ENCODE measurements at regions not wholly inside any gene's neighbourhood (a gene's known extent, or its start where the extent isn't known, plus 50 kb on each side); places are given as distances from the start of the nearest gene placed in this dataset.

GRCh38 chr14:31964490-31964889 is 112.6 kb upstream of the ARHGAP5 start:
- Histone ChIP-seq H3K79me1 (ENCODE audit: low read length) (peaks cover 2% of the 10 kb centered on the region), H3K9ac (ENCODE audit: low read length) (no peak overlapping the region), H3K14ac (ENCODE audit: low read length) (no peak overlapping the region), H3K27me3 (ENCODE audit: insufficient read depth, low read length) (no peaks in the 10 kb centered on the region), H3K79me2 (ENCODE audit: control insufficient read depth, insufficient read depth, low read length, poor library complexity) (no peaks in the 10 kb centered on the region), H4K91ac (ENCODE audit: low read depth, low read length) (no peak overlapping the region), H3K36me3 (ENCODE audit: control insufficient read depth in 1 of 2, insufficient read depth in 2 of 2, low read length in 2 of 2) (no peaks in the 10 kb centered on the region), H4K8ac (ENCODE audit: low read depth, low read length) (no peak overlapping the region), H3K4me1 (ENCODE audit: control insufficient read depth in 1 of 2, insufficient read depth in 2 of 2, low read length in 2 of 2) (peaks cover 12 to 16% of the 10 kb centered on the region in 2 experiments), H3K23ac (ENCODE audit: low read length) (no peak overlapping the region), H3K18ac (ENCODE audit: low read length) (no peak overlapping the region), H2BK5ac (ENCODE audit: low read depth, low read length, poor library complexity) (no peak overlapping the region), H4K12ac (ENCODE audit: low read depth, low read length) (no peak overlapping the region), H2BK12ac (ENCODE audit: low read length) (no peak overlapping the region), H3K4me3 (ENCODE audit: low read depth, low read length) (no peak overlapping the region), H3K9me3 (ENCODE audit: insufficient read depth, low read depth, low read length) (no peaks in the 10 kb centered on the region), H3K4ac (ENCODE audit: low read depth, low read length) (no peak overlapping the region), H2AK5ac (ENCODE audit: low read length) (no peak overlapping the region), H2AFZ (ENCODE audit: insufficient read depth, low read length, poor library complexity) (no peak overlapping the region), H2BK120ac (ENCODE audit: insufficient read depth, low read length, poor library complexity) (no peak overlapping the region), H3K27ac (ENCODE audit: low read depth, low read length) (no peak overlapping the region), H3K4me2 (ENCODE audit: low read length) (no peak overlapping the region)
- DNase-seq = no peak
- no CpG with 5 or more reads among the region's 6 CpGs for WGBS (ENCODE audit: extremely low coverage, insufficient coverage, insufficient read length)

GRCh38 chr14:31965071-31965734 is 111.9 kb upstream of the ARHGAP5 start:
- Histone ChIP-seq H3K79me1 (ENCODE audit: low read length) (peaks cover 2% of the 10 kb centered on the region), H3K14ac (ENCODE audit: low read length) (peak overlapping the region; percentile 40), H3K79me2 (ENCODE audit: control insufficient read depth, insufficient read depth, low read length, poor library complexity) (no peaks in the 10 kb centered on the region), H3K9ac (ENCODE audit: low read length) (no peak overlapping the region), H4K12ac (ENCODE audit: low read depth, low read length) (no peak overlapping the region), H3K4me1 (ENCODE audit: control insufficient read depth in 1 of 2, insufficient read depth in 2 of 2, low read length in 2 of 2) (peaks cover 12 to 16% of the 10 kb centered on the region in 2 experiments), H3K27me3 (ENCODE audit: insufficient read depth, low read length) (no peaks in the 10 kb centered on the region), H3K4me2 (ENCODE audit: low read length) (no peak overlapping the region), H3K27ac (ENCODE audit: low read depth, low read length) (no peak overlapping the region), H2AFZ (ENCODE audit: insufficient read depth, low read length, poor library complexity) (peak overlapping the region; percentile 30), H3K23ac (ENCODE audit: low read length) (no peak overlapping the region), H3K9me3 (ENCODE audit: insufficient read depth, low read depth, low read length) (no peaks in the 10 kb centered on the region), H2AK5ac (ENCODE audit: low read length) (peak overlapping the region; percentile 24), H3K4me3 (ENCODE audit: low read depth, low read length) (no peak overlapping the region), H4K8ac (ENCODE audit: low read depth, low read length) (no peak overlapping the region), H3K36me3 (ENCODE audit: control insufficient read depth in 1 of 2, insufficient read depth in 2 of 2, low read length in 2 of 2) (no peaks in the 10 kb centered on the region), H2BK12ac (ENCODE audit: low read length) (peak overlapping the region; percentile 13), H2BK5ac (ENCODE audit: low read depth, low read length, poor library complexity) (no peak overlapping the region), H3K4ac (ENCODE audit: low read depth, low read length) (no peak overlapping the region), H3K18ac (ENCODE audit: low read length) (no peak overlapping the region), H4K91ac (ENCODE audit: low read depth, low read length) (no peak overlapping the region), H2BK120ac (ENCODE audit: insufficient read depth, low read length, poor library complexity) (no peak overlapping the region)
- DNase-seq = no peak
- WGBS (ENCODE audit: extremely low coverage, insufficient coverage, insufficient read length) = no CpG with 5 or more reads among the region's 11 CpGs

GRCh38 chr14:31965735-31966598 is 111.1 kb upstream of the ARHGAP5 start:
- Histone ChIP-seq H2BK5ac (ENCODE audit: low read depth, low read length, poor library complexity) (no peak overlapping the region), H3K9ac (ENCODE audit: low read length) (no peak overlapping the region), H2BK120ac (ENCODE audit: insufficient read depth, low read length, poor library complexity) (no peak overlapping the region), H2AK5ac (ENCODE audit: low read length) (no peak overlapping the region), H3K36me3 (ENCODE audit: control insufficient read depth in 1 of 2, insufficient read depth in 2 of 2, low read length in 2 of 2) (no peaks in the 10 kb centered on the region), H3K9me3 (ENCODE audit: insufficient read depth, low read depth, low read length) (no peaks in the 10 kb centered on the region), H4K8ac (ENCODE audit: low read depth, low read length) (no peak overlapping the region), H3K4ac (ENCODE audit: low read depth, low read length) (no peak overlapping the region), H4K12ac (ENCODE audit: low read depth, low read length) (no peak overlapping the region), H3K18ac (ENCODE audit: low read length) (no peak overlapping the region), H3K79me1 (ENCODE audit: low read length) (peaks cover 2% of the 10 kb centered on the region), H3K27ac (ENCODE audit: low read depth, low read length) (no peak overlapping the region), H3K4me2 (ENCODE audit: low read length) (no peak overlapping the region), H2BK12ac (ENCODE audit: low read length) (no peak overlapping the region), H3K23ac (ENCODE audit: low read length) (no peak overlapping the region), H3K4me1 (ENCODE audit: control insufficient read depth in 1 of 2, insufficient read depth in 2 of 2, low read length in 2 of 2) (peaks cover 12 to 16% of the 10 kb centered on the region in 2 experiments), H4K91ac (ENCODE audit: low read depth, low read length) (no peak overlapping the region), H3K4me3 (ENCODE audit: low read depth, low read length) (no peak overlapping the region), H2AFZ (ENCODE audit: insufficient read depth, low read length, poor library complexity) (no peak overlapping the region), H3K79me2 (ENCODE audit: control insufficient read depth, insufficient read depth, low read length, poor library complexity) (no peaks in the 10 kb centered on the region), H3K14ac (ENCODE audit: low read length) (no peak overlapping the region), H3K27me3 (ENCODE audit: insufficient read depth, low read length) (no peaks in the 10 kb centered on the region)
- no CpG with 5 or more reads among the region's 9 CpGs for WGBS (ENCODE audit: extremely low coverage, insufficient coverage, insufficient read length)
- DNase-seq = peak; percentile 95 to 97

- Histone ChIP-seq H3K27ac (ENCODE audit: low read depth, low read length) (no peak overlapping the region), H3K14ac (ENCODE audit: low read length) (no peak overlapping the region), H2BK12ac (ENCODE audit: low read length) (no peak overlapping the region), H3K4me1 (ENCODE audit: control insufficient read depth in 1 of 2, insufficient read depth in 2 of 2, low read length in 2 of 2) (peaks cover 12 to 16% of the 10 kb centered on the region in 2 experiments), H2AFZ (ENCODE audit: insufficient read depth, low read length, poor library complexity) (no peak overlapping the region), H3K23ac (ENCODE audit: low read length) (no peak overlapping the region), H3K4me2 (ENCODE audit: low read length) (no peak overlapping the region), H2BK5ac (ENCODE audit: low read depth, low read length, poor library complexity) (no peak overlapping the region), H3K18ac (ENCODE audit: low read length) (no peak overlapping the region), H3K79me1 (ENCODE audit: low read length) (peaks cover 2% of the 10 kb centered on the region), H4K91ac (ENCODE audit: low read depth, low read length) (no peak overlapping the region), H3K4ac (ENCODE audit: low read depth, low read length) (no peak overlapping the region), H3K9ac (ENCODE audit: low read length) (no peak overlapping the region), H4K12ac (ENCODE audit: low read depth, low read length) (no peak overlapping the region), H3K4me3 (ENCODE audit: low read depth, low read length) (no peak overlapping the region), H2AK5ac (ENCODE audit: low read length) (no peak overlapping the region), H3K79me2 (ENCODE audit: control insufficient read depth, insufficient read depth, low read length, poor library complexity) (no peaks in the 10 kb centered on the region), H4K8ac (ENCODE audit: low read depth, low read length) (no peak overlapping the region), H3K27me3 (ENCODE audit: insufficient read depth, low read length) (no peaks in the 10 kb centered on the region), H3K9me3 (ENCODE audit: insufficient read depth, low read depth, low read length) (no peaks in the 10 kb centered on the region), H2BK120ac (ENCODE audit: insufficient read depth, low read length, poor library complexity) (no peak overlapping the region), H3K36me3 (ENCODE audit: control insufficient read depth in 1 of 2, insufficient read depth in 2 of 2, low read length in 2 of 2) (no peaks in the 10 kb centered on the region)
- peak; percentile 49 to 53 for DNase-seq
- WGBS (ENCODE audit: extremely low coverage, insufficient coverage, insufficient read length) = no CpG with 5 or more reads among the region's 6 CpGs
Observed at GRCh38 chr14:31966896-31967668, 110.0 kb upstream of the ARHGAP5 start.
